ENCODE measurements at regions not wholly inside any gene's neighbourhood (a gene's known extent, or its start where the extent isn't known, plus 50 kb on each side); places are given as distances from the start of the nearest gene placed in this dataset.

- POLR2A ChIA-PET = no interaction called here
- no peak for ATAC-seq
These were observed 159.6 kb downstream of the ATPSCKMT start for GRCh38 chr5:10090074-10090473.

GRCh38 chr5:10085185-10085584, 164.5 kb downstream of the ATPSCKMT start:
- TF ChIP-seq CBX3 (IDR thresholded peaks at IDR 0.05; ENCODE audit: low read depth) (no peak), RAD21 (IDR thresholded peaks at IDR 0.05; ENCODE audit: low read depth) (no peak)
- RAD21 ChIA-PET (ENCODE audit: low non-redundant PET in 1 of 2, low total read pairs in 2 of 2, uncharacterized antibody in 2 of 2, unreplicated experiment in 2 of 2) = no interaction called here
- no peaks in the 10 kb centered on the region for H3K9me3 ChIP-seq (ENCODE audit: control insufficient read depth in 1 of 2, insufficient read depth in 1 of 2, low read depth in 1 of 2, low read length in 2 of 2)

More at GRCh38 chr5:10090074-10090473, 159.6 kb downstream of the ATPSCKMT start:
- H3K4me2 ChIP-seq (ENCODE audit: low read length) = no peak overlapping the region
- no peaks in the 10 kb centered on the region for H3K4me1 ChIP-seq (ENCODE audit: control insufficient read depth in 1 of 2, insufficient read depth in 2 of 2, low read length in 2 of 2)
- no peak overlapping the region for H3K9ac ChIP-seq (ENCODE audit: low read length)
- H3K4me3 ChIP-seq (replicated peaks in 1 of 2; ENCODE audit: low read depth in 1 of 2, low read length in 2 of 2) = no peak overlapping the region
- no TSS peak for BruUV-seq (replicated peaks)
- RAD21 ChIA-PET (ENCODE audit: low non-redundant PET in 1 of 2, low total read pairs in 2 of 2, uncharacterized antibody in 2 of 2, unreplicated experiment in 2 of 2) = no interaction called here
- no peaks in the 10 kb centered on the region for H3K79me2 ChIP-seq (ENCODE audit: insufficient read depth, low read length)
- no peak for DNase-seq (ENCODE audit: low read depth, low spot score)
- H4K20me1 ChIP-seq (ENCODE audit: insufficient read depth) = no peaks in the 10 kb centered on the region
- H3K27ac ChIP-seq (ENCODE audit: low read depth, low read length) = no peak overlapping the region
- TF ChIP-seq CEBPB (IDR thresholded peaks at IDR 0.05; ENCODE audit: low read depth) = no peak
- TF ChIP-seq SIN3A (IDR thresholded peaks at IDR 0.05; ENCODE audit: low read depth) = no peak
- no peak for TF ChIP-seq RAD21 (IDR thresholded peaks at IDR 0.05; ENCODE audit: low read depth)
- no peak for TF ChIP-seq FOSL1 (IDR thresholded peaks at IDR 0.05; ENCODE audit: low read depth)
- no peak for TF ChIP-seq MAX (IDR thresholded peaks at IDR 0.05)
- H2AFZ ChIP-seq (ENCODE audit: low read depth, low read length, poor library complexity, severe bottlenecking) = no peak overlapping the region
- H3K36me3 ChIP-seq (ENCODE audit: control insufficient read depth in 1 of 2, insufficient read depth in 2 of 2, low read length in 2 of 2) = no peaks in the 10 kb centered on the region
- intact Hi-C loops (cut with micrococcal nuclease) = no loop called here
- H3K27me3 ChIP-seq (ENCODE audit: insufficient read depth, low read length) = no peaks in the 10 kb centered on the region
- CTCF ChIA-PET = no interaction called here
- H3K9me2 ChIP-seq (ENCODE audit: insufficient read depth) = no peaks in the 10 kb centered on the region
- H3K9me3 ChIP-seq (ENCODE audit: control insufficient read depth in 1 of 2, insufficient read depth in 1 of 2, low read depth in 1 of 2, low read length in 2 of 2) = no peaks in the 10 kb centered on the region

More at GRCh38 chr5:10085185-10085584, 164.5 kb downstream of the ATPSCKMT start:
- Histone ChIP-seq H3K79me2 (ENCODE audit: insufficient read depth, low read length) (no peaks in the 10 kb centered on the region), H3K4me2 (ENCODE audit: low read length) (no peak overlapping the region), H3K4me3 (replicated peaks in 1 of 2; ENCODE audit: low read depth in 1 of 2, low read length in 2 of 2) (no peak overlapping the region), H2AFZ (ENCODE audit: low read depth, low read length, poor library complexity, severe bottlenecking) (no peak overlapping the region), H4K20me1 (ENCODE audit: insufficient read depth) (no peaks in the 10 kb centered on the region), H3K4me1 (ENCODE audit: control insufficient read depth in 1 of 2, insufficient read depth in 2 of 2, low read length in 2 of 2) (no peaks in the 10 kb centered on the region), H3K9me2 (ENCODE audit: insufficient read depth) (no peaks in the 10 kb centered on the region), H3K27me3 (ENCODE audit: insufficient read depth, low read length) (no peaks in the 10 kb centered on the region), H3K9ac (ENCODE audit: low read length) (no peak overlapping the region), H3K27ac (ENCODE audit: low read depth, low read length) (no peak overlapping the region), H3K36me3 (ENCODE audit: control insufficient read depth in 1 of 2, insufficient read depth in 2 of 2, low read length in 2 of 2) (no peaks in the 10 kb centered on the region)
- intact Hi-C loops (cut with micrococcal nuclease) = no loop called here
- ChIA-PET POLR2A (no interaction called here), CTCF (no interaction called here)
- ATAC-seq (no peak), DNase-seq (ENCODE audit: low read depth, low spot score) (no peak)
- BruUV-seq (replicated peaks) = no TSS peak
